C4-2B (cell line): ENCODE measurements at regions not wholly inside any gene's neighbourhood (a gene's known extent, or its start where the extent isn't known, plus 50 kb on each side); places are given as distances from the start of the nearest gene placed in this dataset.

Experiments used
- ZFX ChIP-seq: fragments of 450-650 bp; IDR thresholded peaks from 2 replicates; pipeline ENCODE4 v1.6.1; 2017
- TF ChIP-seq, protein P1 (sequence below): fragments of 450-650 bp; conservative IDR thresholded peaks from 2 replicates; pipeline ENCODE4 v1.5.1; 2017; ENCODE audit warnings: mild to moderate bottlenecking

DNA sequence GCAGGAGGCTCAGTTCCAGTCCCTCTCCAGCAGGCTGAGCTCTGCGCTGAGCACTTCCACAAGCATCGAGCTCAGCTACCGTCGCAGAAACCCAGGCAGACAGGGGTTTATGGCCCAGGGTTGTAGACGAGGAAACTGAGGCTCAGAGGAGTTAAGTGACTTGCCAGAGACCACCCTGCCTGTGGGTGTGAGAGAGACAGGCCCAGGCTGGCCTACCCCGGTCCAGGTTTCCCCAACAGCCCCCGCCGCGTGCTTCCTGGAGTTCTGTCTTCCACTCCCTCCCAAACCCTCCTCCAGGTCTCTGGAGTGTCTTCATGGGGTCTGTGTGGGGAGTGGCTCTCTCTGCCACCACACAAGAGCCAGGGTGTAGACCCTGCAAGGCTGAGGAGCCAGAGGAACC is 615.9 kb downstream of the PTPRU start:
- TF ChIP-seq, protein P1, sequence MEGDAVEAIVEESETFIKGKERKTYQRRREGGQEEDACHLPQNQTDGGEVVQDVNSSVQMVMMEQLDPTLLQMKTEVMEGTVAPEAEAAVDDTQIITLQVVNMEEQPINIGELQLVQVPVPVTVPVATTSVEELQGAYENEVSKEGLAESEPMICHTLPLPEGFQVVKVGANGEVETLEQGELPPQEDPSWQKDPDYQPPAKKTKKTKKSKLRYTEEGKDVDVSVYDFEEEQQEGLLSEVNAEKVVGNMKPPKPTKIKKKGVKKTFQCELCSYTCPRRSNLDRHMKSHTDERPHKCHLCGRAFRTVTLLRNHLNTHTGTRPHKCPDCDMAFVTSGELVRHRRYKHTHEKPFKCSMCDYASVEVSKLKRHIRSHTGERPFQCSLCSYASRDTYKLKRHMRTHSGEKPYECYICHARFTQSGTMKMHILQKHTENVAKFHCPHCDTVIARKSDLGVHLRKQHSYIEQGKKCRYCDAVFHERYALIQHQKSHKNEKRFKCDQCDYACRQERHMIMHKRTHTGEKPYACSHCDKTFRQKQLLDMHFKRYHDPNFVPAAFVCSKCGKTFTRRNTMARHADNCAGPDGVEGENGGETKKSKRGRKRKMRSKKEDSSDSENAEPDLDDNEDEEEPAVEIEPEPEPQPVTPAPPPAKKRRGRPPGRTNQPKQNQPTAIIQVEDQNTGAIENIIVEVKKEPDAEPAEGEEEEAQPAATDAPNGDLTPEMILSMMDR: no peak
- no peak for TF ChIP-seq ZFX
